ENCODE measurements at regions not wholly inside any gene's neighbourhood (a gene's known extent, or its start where the extent isn't known, plus 50 kb on each side); places are given as distances from the start of the nearest gene placed in this dataset.
"Not testable (repeated sequence)": the region's sequence is repeated elsewhere in the genome, so short reads cannot be mapped to it uniquely, and the experiment has no call there.

- no peak for DNase-seq
Measured at GRCh38 chr4:124139044-124139443, 573.5 kb downstream of the ANKRD50 start.

- no peak for DNase-seq
Measured at GRCh38 chr4:124143632-124144031, 568.9 kb downstream of the ANKRD50 start.

GRCh38 chr4:124144238-124144654 is 568.3 kb downstream of the ANKRD50 start:
- no peak for DNase-seq

- DNase-seq, result no peak
Measured at GRCh38 chr4:124146068-124146467, 566.5 kb downstream of the ANKRD50 start.

- no peak for DNase-seq
Measured at GRCh38 chr4:124151031-124151430, 561.5 kb downstream of the ANKRD50 start.

- DNase-seq, result no peak
Measured at GRCh38 chr4:124152132-124152531, 560.4 kb downstream of the ANKRD50 start.

GRCh38 chr4:124155239-124155638 is 557.3 kb downstream of the ANKRD50 start:
- DNase-seq, result no peak

GRCh38 chr4:124157396-124158083 is 555.0 kb downstream of the ANKRD50 start:
- no peak for DNase-seq

- no peak for DNase-seq
Measured at GRCh38 chr4:124163401-124163800, 549.1 kb downstream of the ANKRD50 start.

- no peak for DNase-seq
Measured at GRCh38 chr4:124167602-124168001, 544.9 kb downstream of the ANKRD50 start.

GRCh38 chr4:124169524-124169923 is 543.0 kb downstream of the ANKRD50 start:
- DNase-seq, result not testable (repeated sequence)

GRCh38 chr4:124173912-124174311 is 538.6 kb downstream of the ANKRD50 start:
- no peak for DNase-seq

- DNase-seq, result no peak
Measured at GRCh38 chr4:124177647-124178425, 534.7 kb downstream of the ANKRD50 start.

GRCh38 chr4:124178449-124179021 is 534.0 kb downstream of the ANKRD50 start:
- DNase-seq, result no peak

- no peak for DNase-seq
Measured at GRCh38 chr4:124179506-124180186, 532.9 kb downstream of the ANKRD50 start.

GRCh38 chr4:124181039-124181438 is 531.5 kb downstream of the ANKRD50 start:
- DNase-seq, result no peak

- no peak for DNase-seq
Measured at GRCh38 chr4:124183231-124183630, 529.3 kb downstream of the ANKRD50 start.

- no peak for DNase-seq
Measured at GRCh38 chr4:124183926-124184325, 528.6 kb downstream of the ANKRD50 start.

GRCh38 chr4:124184792-124185191 is 527.7 kb downstream of the ANKRD50 start:
- no peak for DNase-seq

GRCh38 chr4:124188595-124188994 is 523.9 kb downstream of the ANKRD50 start:
- no peak for DNase-seq

- no peak for DNase-seq
Measured at GRCh38 chr4:124189545-124189944, 523.0 kb downstream of the ANKRD50 start.

GRCh38 chr4:124191329-124191728 is 521.2 kb downstream of the ANKRD50 start:
- no peak for DNase-seq

GRCh38 chr4:124192544-124192943 is 520.0 kb downstream of the ANKRD50 start:
- DNase-seq, result no peak
